B cell (primary cell): ENCODE measurements at regions not wholly inside any gene's neighbourhood (a gene's known extent, or its start where the extent isn't known, plus 50 kb on each side); places are given as distances from the start of the nearest gene placed in this dataset.

Experiments
- ATAC-seq: fragments of 200-7000 bp; cut with Tn5 transposase; one replicate; pipeline ENCODE4 v1.10.0; 2021; ENCODE audit warnings: low read depth, mild to moderate bottlenecking, moderate number of reproducible peaks, moderate library complexity
- CTCF ChIA-PET: fragments of 350-600 bp; sonication (Branson Sonifier 250); formaldehyde crosslinking; loops from one replicate; lab custom pipeline; 2021; ENCODE audit warnings: antibody characterized with exemption, inconsistent platforms; lab: Charles Lee
- POLR2A ChIA-PET: fragments of 350-600 bp; sonication (Branson Sonifier 250); formaldehyde crosslinking; loops from one replicate; lab custom pipeline; 2021; ENCODE audit warnings: antibody characterized with exemption; lab: Charles Lee
- DNase-seq: peaks from one replicate; pipeline ENCODE4 v3.0.0; 2013
- H2AFZ ChIP-seq: 2 replicates; pipeline ENCODE4 v1.6.1; 2012; ENCODE audit warnings: mild to moderate bottlenecking, low read depth, low read length; ENCODE audit not compliant: insufficient read depth, poor library complexity, severe bottlenecking
- H3K27ac ChIP-seq, 2 donors: 1 replicate in 1 of 2; 2 replicates in 1 of 2; pipeline ENCODE4 v1.5.1; 2012 to 2013; ENCODE audit warnings: low read length in 2 of 2, mild to moderate bottlenecking in 2 of 2, moderate library complexity in 1 of 2
- H3K27me3 ChIP-seq, 4 experiments: fragments of 200-600 bp in 1 of 4; sonication (generic) in 1 of 4; replicated peaks in 1 of 4; 1 replicate in 2 of 4; 2 replicates in 2 of 4; pipeline versions ENCODE4 v1.6.1 to v1.7.0; 2013 to 2016; ENCODE audit warnings: low read length in 3 of 4, mild to moderate bottlenecking in 2 of 4, mixed read lengths in 1 of 4, moderate library complexity in 1 of 4; ENCODE audit not compliant: insufficient read depth in 4 of 4, control insufficient read depth in 3 of 4; ENCODE audit errors: control extremely low read depth in 1 of 4
- H3K36me3 ChIP-seq, 2 experiments: replicated peaks in 1 of 2; 1 replicate in 1 of 2; 2 replicates in 1 of 2; pipeline versions ENCODE4 v1.6.1 to v1.7.1; 2013; ENCODE audit warnings: low read length in 1 of 2; ENCODE audit not compliant: insufficient read depth in 2 of 2, control insufficient read depth in 1 of 2; ENCODE audit errors: control extremely low read depth in 1 of 2, extremely low read depth in 1 of 2
- H3K4me1 ChIP-seq, 2 donors: fragments of 200-600 bp in 1 of 2; sonication (generic) in 1 of 2; 1 replicate in 1 of 2; 2 replicates in 1 of 2; pipeline versions ENCODE4 v1.5.1 to v1.6.1; 2013 to 2017; ENCODE audit warnings: low read length in 2 of 2; ENCODE audit not compliant: control insufficient read depth in 2 of 2, insufficient read depth in 2 of 2
- H3K4me2 ChIP-seq: replicated peaks from 2 replicates; pipeline ENCODE3; 2012; ENCODE audit warnings: mild to moderate bottlenecking, low read depth, low read length; ENCODE audit not compliant: poor library complexity, severe bottlenecking
- H3K4me3 ChIP-seq, 5 experiments: fragments of 200-600 bp in 1 of 5; sonication (generic) in 1 of 5; 1 replicate in 3 of 5; 2 replicates in 2 of 5; pipeline versions ENCODE4 v1.5.1 to v1.7.0; 2011 to 2016; ENCODE audit warnings: low read length in 4 of 5, mild to moderate bottlenecking in 4 of 5, low read depth in 2 of 5, control low read depth in 1 of 5, moderate library complexity in 1 of 5; ENCODE audit not compliant: insufficient read depth in 1 of 5; ENCODE audit errors: control extremely low read depth in 1 of 5, extremely low read depth in 1 of 5
- H3K79me2 ChIP-seq: fragments of 200-600 bp; sonication (generic); one replicate; pipeline ENCODE4 v1.6.0; 2016; ENCODE audit warnings: low read length; ENCODE audit not compliant: control insufficient read depth, insufficient read depth
- H3K9ac ChIP-seq: fragments of 200-600 bp; sonication (generic); 2 replicates; pipeline ENCODE4 v1.6.1; 2017; ENCODE audit warnings: mild to moderate bottlenecking, low read length, moderate library complexity
- H3K9me3 ChIP-seq, 3 donors: one replicate each; pipeline versions ENCODE4 v1.6.1 to v1.7.1; 2013; ENCODE audit warnings: low read length in 2 of 3; ENCODE audit not compliant: control insufficient read depth in 2 of 3, insufficient read depth in 1 of 3; ENCODE audit errors: control extremely low read depth in 1 of 3
- H4K20me1 ChIP-seq: 2 replicates; pipeline ENCODE4 v1.6.0; 2012; ENCODE audit warnings: mild to moderate bottlenecking, low read length; ENCODE audit not compliant: insufficient read depth, control insufficient read depth, poor library complexity, severe bottlenecking
- H3K27ac Mint-ChIP-seq: one replicate; pipeline ENCODE4 v1.8.0; 2021; ENCODE audit warnings: mixed read lengths
- H3K27me3 Mint-ChIP-seq: one replicate; pipeline ENCODE4 v1.8.0; 2021; ENCODE audit warnings: mixed read lengths
- H3K4me1 Mint-ChIP-seq: one replicate; pipeline ENCODE4 v1.8.0; 2021; ENCODE audit warnings: mixed read lengths
- H3K4me3 Mint-ChIP-seq: one replicate; pipeline ENCODE4 v1.8.0; 2021; ENCODE audit warnings: mixed read lengths
- H3K9me3 Mint-ChIP-seq: one replicate; pipeline ENCODE4 v1.8.0; 2022; ENCODE audit warnings: mixed read lengths; ENCODE audit not compliant: insufficient read depth
- EZH2 ChIP-seq: IDR thresholded peaks from 2 replicates; pipeline ENCODE4 v1.6.1; 2012; ENCODE audit warnings: borderline replicate concordance, low read depth, mild to moderate bottlenecking, moderate library complexity, low read length; ENCODE audit not compliant: insufficient read depth, poor library complexity, severe bottlenecking
- WGBS: methylation state at CpG from one replicate; pipeline ENCODE4 v1.1.5; 2013; ENCODE audit warnings: missing lambda C conversion rate; ENCODE audit not compliant: insufficient coverage; 5-methylcytosine and 5-hydroxymethylcytosine counted together
- intact Hi-C: fragments of 100-400 bp; cut with micrococcal nuclease; formaldehyde crosslinking; loops from one replicate; pipeline ENCODE4 v1.10.0; 2022
- TF ChIP-seq, protein P1 (sequence below): fragments of 200-600 bp; IDR thresholded peaks from one replicate; pipeline ENCODE4 v1.8.0; 2022; ENCODE audit warnings: antibody characterized with exemption, mild to moderate bottlenecking

GRCh38 chr11:38711110-38711509 is 2113.1 kb upstream of the RAG2 start:
- Histone ChIP-seq H3K4me2 (no peak overlapping the region), H4K20me1 (no peaks in the 10 kb centered on the region), H3K4me1 (no peaks in the 10 kb centered on the region), H3K9ac (no peak overlapping the region), H3K27me3 (no peaks in the 10 kb centered on the region), H3K27ac (no peak overlapping the region), H3K4me3 (no peak overlapping the region), H3K36me3 (no peaks in the 10 kb centered on the region), H3K79me2 (no peaks in the 10 kb centered on the region), H2AFZ (no peak overlapping the region), H3K9me3 (peaks cover 0 to 5% (median 0%) of the 10 kb centered on the region in 3 donors)
- peaks cover 6% of the 10 kb centered on the region for H3K9me3 Mint-ChIP-seq
- no peak overlapping the region for H3K4me3 Mint-ChIP-seq
- TF ChIP-seq EZH2: no peak
- TF ChIP-seq, protein P1, sequence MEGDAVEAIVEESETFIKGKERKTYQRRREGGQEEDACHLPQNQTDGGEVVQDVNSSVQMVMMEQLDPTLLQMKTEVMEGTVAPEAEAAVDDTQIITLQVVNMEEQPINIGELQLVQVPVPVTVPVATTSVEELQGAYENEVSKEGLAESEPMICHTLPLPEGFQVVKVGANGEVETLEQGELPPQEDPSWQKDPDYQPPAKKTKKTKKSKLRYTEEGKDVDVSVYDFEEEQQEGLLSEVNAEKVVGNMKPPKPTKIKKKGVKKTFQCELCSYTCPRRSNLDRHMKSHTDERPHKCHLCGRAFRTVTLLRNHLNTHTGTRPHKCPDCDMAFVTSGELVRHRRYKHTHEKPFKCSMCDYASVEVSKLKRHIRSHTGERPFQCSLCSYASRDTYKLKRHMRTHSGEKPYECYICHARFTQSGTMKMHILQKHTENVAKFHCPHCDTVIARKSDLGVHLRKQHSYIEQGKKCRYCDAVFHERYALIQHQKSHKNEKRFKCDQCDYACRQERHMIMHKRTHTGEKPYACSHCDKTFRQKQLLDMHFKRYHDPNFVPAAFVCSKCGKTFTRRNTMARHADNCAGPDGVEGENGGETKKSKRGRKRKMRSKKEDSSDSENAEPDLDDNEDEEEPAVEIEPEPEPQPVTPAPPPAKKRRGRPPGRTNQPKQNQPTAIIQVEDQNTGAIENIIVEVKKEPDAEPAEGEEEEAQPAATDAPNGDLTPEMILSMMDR: no peak
- intact Hi-C loops: no loop called here
- no peak overlapping the region for H3K27ac Mint-ChIP-seq
- no peaks in the 10 kb centered on the region for H3K27me3 Mint-ChIP-seq
- CTCF ChIA-PET: no interaction called here
- POLR2A ChIA-PET: no interaction called here
- ATAC-seq: no peak
- H3K4me1 Mint-ChIP-seq: no peaks in the 10 kb centered on the region
- no peak for DNase-seq

- H2AFZ ChIP-seq: no peak overlapping the region
- POLR2A ChIA-PET: no interaction called here
These were observed 2112.2 kb upstream of the RAG2 start for GRCh38 chr11:38710262-38710661.

More at GRCh38 chr11:38710262-38710661, 2112.2 kb upstream of the RAG2 start:
- H3K9me3 Mint-ChIP-seq: peaks cover 6% of the 10 kb centered on the region
- H3K27ac ChIP-seq: no peak overlapping the region
- no peaks in the 10 kb centered on the region for H3K36me3 ChIP-seq
- DNase-seq (no peak), ATAC-seq (no peak)
- H3K4me3 Mint-ChIP-seq: no peak overlapping the region
- H3K4me3 ChIP-seq: no peak overlapping the region
- H3K9me3 ChIP-seq: peaks cover 0 to 5% (median 0%) of the 10 kb centered on the region in 3 donors
- no peak overlapping the region for H3K4me2 ChIP-seq
- intact Hi-C loops: no loop called here
- no peaks in the 10 kb centered on the region for H3K27me3 Mint-ChIP-seq
- CTCF ChIA-PET: no interaction called here
- no peaks in the 10 kb centered on the region for H4K20me1 ChIP-seq
- H3K4me1 ChIP-seq: no peaks in the 10 kb centered on the region
- no peak overlapping the region for H3K9ac ChIP-seq
- TF ChIP-seq EZH2: no peak
- H3K4me1 Mint-ChIP-seq: no peaks in the 10 kb centered on the region
- H3K79me2 ChIP-seq: no peaks in the 10 kb centered on the region
- 100% methylated on average over 1 of the region's 5 CpGs for WGBS
- H3K27ac Mint-ChIP-seq: no peak overlapping the region
- H3K27me3 ChIP-seq: no peaks in the 10 kb centered on the region
